ENCODE measurements at regions not wholly inside any gene's neighbourhood (a gene's known extent, or its start where the extent isn't known, plus 50 kb on each side); places are given as distances from the start of the nearest gene placed in this dataset.

GRCh38 chr13:76733671-76734070 is 152.5 kb downstream of the KCTD12 start:
- TF ChIP-seq CTCF (IDR thresholded peaks at IDR 0.05) (no peak), POLR2A (IDR thresholded peaks at IDR 0.05) (no peak)

All from testis (tissue), 2 donors.